Endothelial cell of umbilical vein (primary cell): ENCODE measurements at regions not wholly inside any gene's neighbourhood (a gene's known extent, or its start where the extent isn't known, plus 50 kb on each side); places are given as distances from the start of the nearest gene placed in this dataset.

Experiments
- BruUV-seq: library from RNA; stranded (reverse); fragments of 400-500 nt; replicated peaks from 2 replicates; lab custom pipeline; 2021; lab: Mats Ljungman, UMichigan
- CTCF ChIA-PET: fragments of 300-600, 350-600 bp; sonication (Branson Sonifier 250); formaldehyde crosslinking; loops from one replicate; lab custom pipeline; 2021; ENCODE audit warnings: antibody characterized with exemption, inconsistent platforms; lab: Charles Lee
- POLR2A ChIA-PET: fragments of 300-600, 350-600 bp; sonication (Branson Sonifier 250); formaldehyde crosslinking; loops from one replicate; lab custom pipeline; 2021; ENCODE audit warnings: antibody characterized with exemption, inconsistent platforms; lab: Charles Lee
- DNase-seq: peaks from one replicate; pipeline ENCODE4 v3.0.0-alpha.2; 2011; ENCODE audit warnings: low read depth, low spot score
- FAIRE-seq: peaks from 2 replicates; lab custom pipeline; 2011; peaks lifted over from hg19 to GRCh38; lab: Jason Lieb, UNC
- H2AFZ ChIP-seq: 2 replicates; pipeline ENCODE4 v1.6.0; 2012; ENCODE audit warnings: low read depth, low read length, control low read depth, inconsistent platforms
- H3K27ac ChIP-seq: 2 replicates; pipeline ENCODE4 v1.5.1; 2011; ENCODE audit warnings: low read depth, mild to moderate bottlenecking, control low read depth, low read length, moderate library complexity; ENCODE audit not compliant: insufficient read depth
- H3K27me3 ChIP-seq, 2 experiments: 2 replicates each; pipeline versions ENCODE4 v1.6.0 to v1.6.1; 2011; ENCODE audit warnings: low read length in 2 of 2, mixed read lengths in 1 of 2; ENCODE audit not compliant: control insufficient read depth in 2 of 2, insufficient read depth in 2 of 2
- H3K36me3 ChIP-seq, 2 experiments: 2 replicates in 1 of 2; 3 replicates in 1 of 2; pipeline ENCODE4 v1.5.1; 2011; ENCODE audit warnings: low read length in 2 of 2, mild to moderate bottlenecking in 1 of 2, moderate library complexity in 1 of 2; ENCODE audit not compliant: control insufficient read depth in 2 of 2, insufficient read depth in 2 of 2; ENCODE audit errors: extremely low read depth in 1 of 2
- H3K4me1 ChIP-seq: 3 replicates; pipeline ENCODE4 v1.5.1; 2011; ENCODE audit warnings: mild to moderate bottlenecking, low read length; ENCODE audit not compliant: control insufficient read depth, insufficient read depth; ENCODE audit errors: extremely low read depth
- H3K4me2 ChIP-seq: 2 replicates; pipeline ENCODE4 v1.6.1; 2011; ENCODE audit warnings: low read length, control low read depth, mixed read lengths; ENCODE audit not compliant: insufficient read depth
- H3K4me3 ChIP-seq, 3 experiments: fragments of 200-600 bp in 1 of 3; sonication (generic), shearing (Covaris generic) in 1 of 3; replicated peaks in 1 of 3; 2 replicates each; pipeline ENCODE4 v1.5.1; 2011 to 2016; ENCODE audit warnings: control low read depth in 3 of 3, low read length in 3 of 3, mild to moderate bottlenecking in 2 of 3, inconsistent platforms in 1 of 3, low read depth in 1 of 3, moderate library complexity in 1 of 3; ENCODE audit not compliant: insufficient read depth in 1 of 3
- H3K79me2 ChIP-seq: 2 replicates; pipeline ENCODE4 v1.6.0; 2012; ENCODE audit warnings: low read length, inconsistent platforms; ENCODE audit not compliant: control insufficient read depth, insufficient read depth
- H3K9ac ChIP-seq: replicated peaks from 2 replicates; pipeline ENCODE3; 2011; ENCODE audit warnings: low read length, control low read depth; ENCODE audit not compliant: insufficient read depth; ENCODE audit errors: extremely low read depth
- H3K9me1 ChIP-seq: replicated peaks from 3 replicates; pipeline ENCODE4 v1.6.0; 2011; ENCODE audit warnings: mild to moderate bottlenecking, low read length; ENCODE audit not compliant: control insufficient read depth, insufficient read depth; ENCODE audit errors: extremely low read depth
- H3K9me3 ChIP-seq: replicated peaks from 2 replicates; pipeline ENCODE4 v1.5.1; 2012; ENCODE audit warnings: low read length, inconsistent platforms; ENCODE audit not compliant: control insufficient read depth, insufficient read depth
- H4K20me1 ChIP-seq: replicated peaks from 2 replicates; pipeline ENCODE3; 2011; ENCODE audit warnings: mild to moderate bottlenecking, low read length; ENCODE audit not compliant: control insufficient read depth, insufficient read depth; ENCODE audit errors: extremely low read depth
- EZH2 ChIP-seq: IDR thresholded peaks from 2 replicates; pipeline ENCODE4 v1.6.1; 2012; ENCODE audit warnings: borderline replicate concordance, low read depth, mild to moderate bottlenecking, moderate library complexity, low read length, inconsistent platforms; ENCODE audit not compliant: severe bottlenecking
- FOS ChIP-seq: IDR thresholded peaks from 2 replicates; pipeline ENCODE4 v1.6.1; 2011; ENCODE audit warnings: mild to moderate bottlenecking, low read length, moderate library complexity, borderline replicate concordance; ENCODE audit not compliant: insufficient read depth
- GATA2 ChIP-seq: IDR thresholded peaks from 2 replicates; pipeline ENCODE4 v1.7.0; 2011; ENCODE audit warnings: low read depth, mild to moderate bottlenecking, moderate library complexity, mixed read lengths, low read length; ENCODE audit not compliant: insufficient read length, insufficient read depth
- JUN ChIP-seq: IDR thresholded peaks from 2 replicates; pipeline ENCODE4 v1.6.1; 2011; ENCODE audit warnings: borderline replicate concordance, low read depth; ENCODE audit not compliant: insufficient read length, insufficient read depth
- MYC ChIP-seq: IDR thresholded peaks from one replicate; pipeline ENCODE4 v1.6.1; 2011; ENCODE audit warnings: mild to moderate bottlenecking, low read depth, low read length
- POLR2A ChIP-seq: IDR thresholded peaks from 2 replicates; pipeline ENCODE4 v1.6.1; 2012; ENCODE audit warnings: low read depth, mild to moderate bottlenecking, control low read depth, low read length
- POLR2AphosphoS5 ChIP-seq: IDR thresholded peaks from 2 replicates; pipeline ENCODE4 v1.6.1; 2012; ENCODE audit warnings: low read depth, mild to moderate bottlenecking, control low read depth, low read length, moderate library complexity; ENCODE audit not compliant: insufficient read depth
- dilution Hi-C: fragments of 300-500 bp; cut with MboI; formaldehyde crosslinking; loops from one replicate; pipeline ENCODE4 v1.15.0; 2019; ENCODE audit warnings: low sequenced_read_pairs; ENCODE audit not compliant: extremely low pct_ligation_motif_present
- intact Hi-C: fragments of 100-400 bp; cut with micrococcal nuclease; formaldehyde crosslinking; loops from one replicate; pipeline ENCODE4 v1.10.0; 2022
- TF ChIP-seq, protein P1 (sequence below), 2 donors: IDR thresholded peaks; 1 replicate in 1 of 2; 2 replicates in 1 of 2; pipeline ENCODE4 v1.5.1; 2011; ENCODE audit warnings: low read length in 2 of 2, mild to moderate bottlenecking in 2 of 2, moderate library complexity in 2 of 2, control low read depth in 1 of 2, inconsistent platforms in 1 of 2, low read depth in 1 of 2; ENCODE audit not compliant: insufficient read depth in 1 of 2; ENCODE audit errors: extremely low read depth in 1 of 2
- TF ChIP-seq, protein P2 (sequence below): IDR thresholded peaks from 2 replicates; pipeline ENCODE4 v1.6.1; 2011; ENCODE audit not compliant: insufficient read depth, insufficient read length

DNA sequence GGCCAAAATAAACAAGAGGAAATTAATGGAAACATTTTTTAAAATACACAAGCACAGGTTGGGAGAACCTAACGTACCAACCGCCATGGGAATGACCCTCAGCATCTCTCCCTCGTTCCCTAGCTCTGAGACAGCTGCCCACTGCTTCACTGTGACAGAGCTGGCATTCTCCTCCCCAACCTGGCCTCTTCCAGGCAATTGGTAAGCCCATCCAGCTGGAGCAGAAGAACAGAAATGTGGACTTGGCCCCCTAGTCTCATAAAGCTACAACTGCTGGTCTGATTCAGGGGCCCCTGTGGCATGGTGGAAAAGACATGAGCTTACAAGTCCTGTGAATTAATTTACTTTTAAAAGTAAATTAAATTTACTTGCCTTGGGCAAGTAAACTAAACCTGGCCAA, 245.1 kb downstream of the PTTG2 start:
- H3K79me2 ChIP-seq, result no peaks in the 10 kb centered on the region
- no TSS peak for BruUV-seq
- H2AFZ ChIP-seq, result no peak overlapping the region
- peaks cover 5 to 9% of the 10 kb centered on the region in 2 experiments for H3K27me3 ChIP-seq
- H3K9me3 ChIP-seq, result no peaks in the 10 kb centered on the region
- H3K9me1 ChIP-seq, result no peaks in the 10 kb centered on the region
- H3K36me3 ChIP-seq, result no peaks in the 10 kb centered on the region
- no peak for TF ChIP-seq POLR2A
- no peak for TF ChIP-seq JUN
- TF ChIP-seq MYC, result no peak
- H3K9ac ChIP-seq, result no peak overlapping the region
- peaks cover under 1% of the 10 kb centered on the region for H3K4me1 ChIP-seq
- dilution Hi-C loops, result no loop called here
- H4K20me1 ChIP-seq, result no peaks in the 10 kb centered on the region
- POLR2A ChIA-PET, result no interaction called here
- CTCF ChIA-PET, result interaction anchor here (1.1 to 2.2 kb wide), 3 partner anchors 13 to 25 kb away, joined by 3 to 14 read pairs (median 8); no protein-coding TSS in a partner anchor
- DNase-seq (no peak), FAIRE-seq (no peak)
- no peak overlapping the region for H3K4me3 ChIP-seq
- intact Hi-C loops, result no loop called here
- H3K4me2 ChIP-seq, result no peak overlapping the region
- H3K27ac ChIP-seq, result no peak overlapping the region

DNA sequence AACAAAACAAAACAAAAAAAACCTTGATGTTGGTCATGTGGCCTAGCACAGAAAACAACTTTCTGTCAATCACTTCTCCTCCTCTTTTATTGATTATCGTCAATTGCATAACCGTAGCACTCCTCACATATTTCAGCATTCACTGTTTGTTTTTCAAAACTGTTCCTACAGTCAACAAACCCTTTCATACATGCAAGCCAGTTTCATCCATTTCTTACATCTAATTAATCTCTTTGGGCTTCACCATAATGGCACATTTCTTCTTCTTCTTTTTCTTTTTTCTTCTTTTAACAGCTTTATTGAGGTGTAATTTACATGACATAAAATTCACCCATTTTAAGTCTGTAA, 246.9 kb downstream of the PTTG2 start:
- Histone ChIP-seq H3K36me3 (no peaks in the 10 kb centered on the region), H2AFZ (no peak overlapping the region), H3K27me3 (peaks cover 2 to 8% of the 10 kb centered on the region in 2 experiments), H3K9me3 (no peaks in the 10 kb centered on the region), H3K4me2 (no peak overlapping the region), H3K27ac (no peak overlapping the region), H3K4me3 (no peak overlapping the region), H4K20me1 (no peaks in the 10 kb centered on the region), H3K9ac (no peak overlapping the region), H3K79me2 (no peaks in the 10 kb centered on the region), H3K4me1 (peaks cover 13% of the 10 kb centered on the region), H3K9me1 (no peaks in the 10 kb centered on the region)
- ChIA-PET POLR2A (no interaction called here), CTCF (interaction anchor here (1.0 kb wide), 1 partner anchor 27 kb away, joined by 3 read pairs; no protein-coding TSS in a partner anchor)
- no peak for TF ChIP-seq EZH2
- no peak for TF ChIP-seq GATA2
- TF ChIP-seq, protein P1, sequence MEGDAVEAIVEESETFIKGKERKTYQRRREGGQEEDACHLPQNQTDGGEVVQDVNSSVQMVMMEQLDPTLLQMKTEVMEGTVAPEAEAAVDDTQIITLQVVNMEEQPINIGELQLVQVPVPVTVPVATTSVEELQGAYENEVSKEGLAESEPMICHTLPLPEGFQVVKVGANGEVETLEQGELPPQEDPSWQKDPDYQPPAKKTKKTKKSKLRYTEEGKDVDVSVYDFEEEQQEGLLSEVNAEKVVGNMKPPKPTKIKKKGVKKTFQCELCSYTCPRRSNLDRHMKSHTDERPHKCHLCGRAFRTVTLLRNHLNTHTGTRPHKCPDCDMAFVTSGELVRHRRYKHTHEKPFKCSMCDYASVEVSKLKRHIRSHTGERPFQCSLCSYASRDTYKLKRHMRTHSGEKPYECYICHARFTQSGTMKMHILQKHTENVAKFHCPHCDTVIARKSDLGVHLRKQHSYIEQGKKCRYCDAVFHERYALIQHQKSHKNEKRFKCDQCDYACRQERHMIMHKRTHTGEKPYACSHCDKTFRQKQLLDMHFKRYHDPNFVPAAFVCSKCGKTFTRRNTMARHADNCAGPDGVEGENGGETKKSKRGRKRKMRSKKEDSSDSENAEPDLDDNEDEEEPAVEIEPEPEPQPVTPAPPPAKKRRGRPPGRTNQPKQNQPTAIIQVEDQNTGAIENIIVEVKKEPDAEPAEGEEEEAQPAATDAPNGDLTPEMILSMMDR (IDR thresholded peaks at IDR 0.05; ENCODE audit: extremely low read depth in 1 of 2, insufficient read depth in 1 of 2, low read depth in 1 of 2, low read length in 2 of 2), result no peak
- TF ChIP-seq JUN, result no peak
- TF ChIP-seq, protein P2, sequence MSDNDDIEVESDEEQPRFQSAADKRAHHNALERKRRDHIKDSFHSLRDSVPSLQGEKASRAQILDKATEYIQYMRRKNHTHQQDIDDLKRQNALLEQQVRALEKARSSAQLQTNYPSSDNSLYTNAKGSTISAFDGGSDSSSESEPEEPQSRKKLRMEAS, result no peak
- no peak for TF ChIP-seq POLR2A
- TF ChIP-seq FOS, result no peak
- no peak for TF ChIP-seq POLR2AphosphoS5
- intact Hi-C loops, result no loop called here
- dilution Hi-C loops, result no loop called here
- FAIRE-seq (no peak), DNase-seq (no peak)
- BruUV-seq, result no TSS peak
